Fibroblast of skin of left biceps (primary cell): ENCODE measurements at regions not wholly inside any gene's neighbourhood (a gene's known extent, or its start where the extent isn't known, plus 50 kb on each side); places are given as distances from the start of the nearest gene placed in this dataset.

ENCODE experiments used
- DNase-seq, 2 experiments: peaks; one replicate each; pipeline ENCODE4 v3.0.0-alpha.2; 2013; ENCODE audit warnings: low read depth in 2 of 2

GRCh38 chr4:133741766-133742165, 459.8 kb downstream of the PABPC4L start:
- DNase-seq: no peak

- no peak for DNase-seq
These were observed 481.6 kb downstream of the PABPC4L start for GRCh38 chr4:133720001-133720400.

GRCh38 chr4:133719098-133719497, 482.5 kb downstream of the PABPC4L start:
- DNase-seq: no peak

GRCh38 chr4:133714211-133714610, 487.4 kb downstream of the PABPC4L start:
- DNase-seq: no peak

- DNase-seq: no peak
These were observed 488.2 kb downstream of the PABPC4L start for GRCh38 chr4:133713340-133713739.

- DNase-seq: no peak
These were observed 489.8 kb downstream of the PABPC4L start for GRCh38 chr4:133711817-133712216.

GRCh38 chr4:133694416-133694815, 507.2 kb downstream of the PABPC4L start:
- DNase-seq: no peak

GRCh38 chr4:133683967-133684366, 517.6 kb downstream of the PABPC4L start:
- no peak for DNase-seq

- DNase-seq: no peak
These were observed 519.2 kb downstream of the PCDH10 start for GRCh38 chr4:133668061-133668851.

GRCh38 chr4:133647206-133647605, 498.1 kb downstream of the PCDH10 start:
- no peak for DNase-seq

GRCh38 chr4:133641191-133641590, 492.1 kb downstream of the PCDH10 start:
- no peak for DNase-seq

- DNase-seq: no peak
These were observed 489.7 kb downstream of the PCDH10 start for GRCh38 chr4:133638751-133639150.

- DNase-seq: no peak
These were observed 488.1 kb downstream of the PCDH10 start for GRCh38 chr4:133637161-133637560.

- DNase-seq: no peak
These were observed 475.6 kb downstream of the PCDH10 start for GRCh38 chr4:133624744-133625143.

GRCh38 chr4:133623847-133624246, 474.8 kb downstream of the PCDH10 start:
- no peak for DNase-seq

- DNase-seq: no peak
These were observed 472.5 kb downstream of the PCDH10 start for GRCh38 chr4:133621628-133622027.

GRCh38 chr4:133620555-133620954, 471.5 kb downstream of the PCDH10 start:
- no peak for DNase-seq

GRCh38 chr4:133618963-133619362, 469.9 kb downstream of the PCDH10 start:
- no peak for DNase-seq

- no peak for DNase-seq
These were observed 450.9 kb downstream of the PCDH10 start for GRCh38 chr4:133600008-133600407.

GRCh38 chr4:133598779-133599178, 449.7 kb downstream of the PCDH10 start:
- DNase-seq: no peak

GRCh38 chr4:133597251-133597650, 448.2 kb downstream of the PCDH10 start:
- no peak for DNase-seq

- no peak for DNase-seq
These were observed 447.4 kb downstream of the PCDH10 start for GRCh38 chr4:133596459-133596858.

- peak; percentile 15 to 28 for DNase-seq
These were observed 445.5 kb downstream of the PCDH10 start for GRCh38 chr4:133594390-133595207.
